NB4 (cell line): ENCODE measurements at regions not wholly inside any gene's neighbourhood (a gene's known extent, or its start where the extent isn't known, plus 50 kb on each side); places are given as distances from the start of the nearest gene placed in this dataset.
"Not testable (repeated sequence)": the region's sequence is repeated elsewhere in the genome, so short reads cannot be mapped to it uniquely, and the experiment has no call there.

ENCODE experiments used
- CTCF ChIP-seq: IDR thresholded peaks from one replicate; pipeline ENCODE4 v1.5.1; 2012; ENCODE audit warnings: low read depth, low read length
- POLR2A ChIP-seq: IDR thresholded peaks from 2 replicates; pipeline ENCODE4 v1.6.1; 2011; ENCODE audit warnings: mild to moderate bottlenecking; ENCODE audit not compliant: insufficient read length; ENCODE audit errors: extremely low read depth

- not testable (repeated sequence) for TF ChIP-seq CTCF, POLR2A
These were observed 633.4 kb downstream of the MID1IP1 start for GRCh38 chrX:39434671-39435070.
